GOT3 (cell line): ENCODE measurements at regions not wholly inside any gene's neighbourhood (a gene's known extent, or its start where the extent isn't known, plus 50 kb on each side); places are given as distances from the start of the nearest gene placed in this dataset.
"Not testable (repeated sequence)": the region's sequence is repeated elsewhere in the genome, so short reads cannot be mapped to it uniquely, and the experiment has no call there.

ENCODE experiments used
- DNase-seq: peaks from one replicate; lab custom pipeline; 2025; ENCODE audit warnings: mixed read lengths; lab: John Stamatoyannopoulos, UW

- DNase-seq = not testable (repeated sequence)
These were observed 72.1 kb downstream of the OGFRL1 start for GRCh38 chr6:71360556-71361335.

GRCh38 chr6:71364889-71365542, 76.4 kb downstream of the OGFRL1 start:
- DNase-seq = no peak

- no peak for DNase-seq
These were observed 79.1 kb downstream of the OGFRL1 start for GRCh38 chr6:71367756-71368155.

GRCh38 chr6:71368284-71368683, 79.7 kb downstream of the OGFRL1 start:
- DNase-seq = no peak

- no peak for DNase-seq
These were observed 82.9 kb downstream of the OGFRL1 start for GRCh38 chr6:71371559-71371958.

- DNase-seq = no peak
These were observed 85.3 kb downstream of the OGFRL1 start for GRCh38 chr6:71373943-71374342.

GRCh38 chr6:71375676-71376075, 87.1 kb downstream of the OGFRL1 start:
- no peak for DNase-seq

- DNase-seq = no peak
These were observed 88.2 kb downstream of the OGFRL1 start for GRCh38 chr6:71376830-71377229.

GRCh38 chr6:71383476-71383875, 94.9 kb downstream of the OGFRL1 start:
- DNase-seq = no peak

- no peak for DNase-seq
These were observed 95.4 kb downstream of the OGFRL1 start for GRCh38 chr6:71383901-71384489.

- DNase-seq = no peak
These were observed 96.7 kb downstream of the OGFRL1 start for GRCh38 chr6:71385111-71385822.

GRCh38 chr6:71386215-71386614, 97.6 kb downstream of the OGFRL1 start:
- no peak for DNase-seq

GRCh38 chr6:71387179-71387578, 98.6 kb downstream of the OGFRL1 start:
- DNase-seq = no peak

- no peak for DNase-seq
These were observed 99.6 kb downstream of the OGFRL1 start for GRCh38 chr6:71388068-71388744.

GRCh38 chr6:71388856-71389527, 100.4 kb downstream of the OGFRL1 start:
- no peak for DNase-seq

GRCh38 chr6:71391126-71391525, 102.5 kb downstream of the OGFRL1 start:
- no peak for DNase-seq

GRCh38 chr6:71392276-71392675, 103.7 kb downstream of the OGFRL1 start:
- DNase-seq = no peak

GRCh38 chr6:71393471-71393870, 104.9 kb downstream of the OGFRL1 start:
- DNase-seq = no peak

- DNase-seq = no peak
These were observed 105.4 kb downstream of the OGFRL1 start for GRCh38 chr6:71393981-71394432.

- no peak for DNase-seq
These were observed 106.3 kb downstream of the OGFRL1 start for GRCh38 chr6:71394926-71395325.

- no peak for DNase-seq
These were observed 107.3 kb downstream of the OGFRL1 start for GRCh38 chr6:71395731-71396409.
